Calu3 (cell line): ENCODE measurements at regions not wholly inside any gene's neighbourhood (a gene's known extent, or its start where the extent isn't known, plus 50 kb on each side); places are given as distances from the start of the nearest gene placed in this dataset.

Experiments
- BruUV-seq: library from RNA; stranded (reverse); fragments of 400-500 nt; replicated peaks from 2 replicates; lab custom pipeline; 2021; lab: Mats Ljungman, UMichigan
- CTCF ChIA-PET: fragments of 300-600 bp; sonication (Branson Sonifier 250); formaldehyde crosslinking; loops from one replicate; lab custom pipeline; 2022; ENCODE audit warnings: antibody characterized with exemption; lab: Charles Lee
- DNase-seq: peaks from one replicate; pipeline ENCODE4 v3.0.0; 2022
- H3K27ac Mint-ChIP-seq: one replicate; pipeline ENCODE4 v1.8.0; 2022; ENCODE audit warnings: mixed read lengths; ENCODE audit not compliant: unreplicated experiment
- H3K27me3 Mint-ChIP-seq: one replicate; pipeline ENCODE4 v1.8.0; 2022; ENCODE audit warnings: mixed read lengths; ENCODE audit not compliant: unreplicated experiment
- H3K36me3 Mint-ChIP-seq: one replicate; pipeline ENCODE4 v1.8.0; 2022; ENCODE audit warnings: mild to moderate bottlenecking, moderate library complexity, mixed read lengths; ENCODE audit not compliant: insufficient read depth, unreplicated experiment
- H3K4me1 Mint-ChIP-seq: one replicate; pipeline ENCODE4 v1.8.0; 2022; ENCODE audit warnings: mild to moderate bottlenecking, low read depth, mixed read lengths; ENCODE audit not compliant: unreplicated experiment
- H3K4me3 Mint-ChIP-seq: one replicate; pipeline ENCODE4 v1.8.0; 2022; ENCODE audit warnings: mild to moderate bottlenecking, low read depth, moderate library complexity, mixed read lengths; ENCODE audit not compliant: unreplicated experiment
- H3K9me3 Mint-ChIP-seq: one replicate; pipeline ENCODE4 v1.8.0; 2022; ENCODE audit warnings: low read depth, mixed read lengths; ENCODE audit not compliant: unreplicated experiment
- CTCF ChIP-seq: fragments of 200-600 bp; IDR thresholded peaks from one replicate; pipeline ENCODE4 v1.8.0; 2022; ENCODE audit warnings: antibody characterized with exemption; ENCODE audit not compliant: unreplicated experiment
- intact Hi-C: fragments of 100-400 bp; cut with micrococcal nuclease; formaldehyde crosslinking; loops from one replicate; pipeline ENCODE4 v1.10.0; 2022; ENCODE audit not compliant: unreplicated experiment

DNA sequence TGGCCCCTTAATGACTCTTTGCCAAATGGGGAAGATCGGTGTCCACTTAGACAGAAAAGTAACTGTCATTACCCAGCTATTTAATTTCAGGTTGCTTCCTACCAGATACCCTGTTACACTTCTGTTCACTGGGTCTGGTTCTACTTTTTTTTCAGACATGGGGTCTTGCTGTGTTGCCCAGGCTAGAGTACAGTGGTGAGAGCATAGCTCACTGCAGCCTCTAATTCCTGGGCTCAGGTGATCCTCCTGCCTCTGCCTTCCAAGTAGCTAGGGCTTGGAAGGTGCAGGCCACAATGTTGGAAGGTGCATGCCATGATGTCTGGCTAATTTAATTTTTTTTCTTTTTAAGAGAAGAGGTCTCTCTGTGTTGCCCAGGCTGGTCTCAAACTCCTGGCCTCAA, 147.0 kb upstream of the ARHGAP5 start:
- H3K9me3 Mint-ChIP-seq = no peaks in the 10 kb centered on the region
- intact Hi-C loops = loop anchor here (5.0 kb wide), 2 partner anchors 418 to 452 kb away; no protein-coding TSS in a partner anchor
- H3K4me1 Mint-ChIP-seq = peaks cover 28% of the 10 kb centered on the region
- no peaks in the 10 kb centered on the region for H3K36me3 Mint-ChIP-seq
- TF ChIP-seq CTCF = no peak
- no TSS peak for BruUV-seq
- DNase-seq = no peak
- peak overlapping the region; percentile 53 for H3K27ac Mint-ChIP-seq
- CTCF ChIA-PET = interaction anchor here (0.6 to 0.7 kb wide), 2 partner anchors 109 to 368 kb away, joined by 5 to 7 read pairs; no protein-coding TSS in a partner anchor
- H3K4me3 Mint-ChIP-seq = no peak overlapping the region
- no peaks in the 10 kb centered on the region for H3K27me3 Mint-ChIP-seq

DNA sequence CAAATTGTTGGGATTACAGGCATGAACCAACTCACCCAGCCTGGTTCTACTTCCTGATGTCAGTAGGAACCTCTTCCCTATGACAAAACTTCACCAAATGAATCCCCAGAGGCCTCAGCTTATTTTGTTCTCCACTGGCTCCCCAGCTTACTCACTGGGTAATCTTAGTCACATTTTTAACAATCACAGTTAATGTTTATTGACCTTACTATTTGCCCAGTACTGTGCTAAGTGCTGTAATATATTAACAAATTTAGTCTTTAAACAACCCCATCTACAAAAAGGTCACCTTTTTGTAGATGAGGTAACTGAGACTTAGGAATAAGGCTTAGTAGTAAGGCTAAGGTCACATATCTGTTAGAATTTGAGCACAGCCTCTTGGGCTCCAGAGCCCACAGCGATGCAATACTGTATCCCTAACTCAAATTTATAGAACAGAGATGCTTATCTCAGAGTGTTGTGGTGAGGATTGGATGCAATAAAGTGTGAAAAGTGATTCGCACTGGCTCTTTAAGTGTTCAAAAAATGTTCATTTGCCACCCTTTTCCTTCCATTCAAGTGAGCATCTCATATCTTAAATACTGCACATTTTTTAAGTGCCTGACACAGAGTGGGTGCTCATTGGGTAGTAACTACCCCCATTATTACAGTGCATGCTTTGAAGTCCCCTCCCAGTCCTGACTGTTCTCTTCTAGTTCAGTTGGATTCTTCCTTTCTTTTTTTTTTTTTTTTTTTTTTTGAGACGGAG, 146.4 kb upstream of the ARHGAP5 start:
- no peak for DNase-seq
- no peak for TF ChIP-seq CTCF
- Mint-ChIP-seq H3K9me3 (no peaks in the 10 kb centered on the region), H3K4me1 (peaks cover 34% of the 10 kb centered on the region), H3K27ac (peak overlapping the region; percentile 53), H3K36me3 (no peaks in the 10 kb centered on the region), H3K4me3 (no peak overlapping the region), H3K27me3 (no peaks in the 10 kb centered on the region)
- intact Hi-C loops = loop anchor here (5.0 kb wide), 2 partner anchors 418 to 452 kb away; no protein-coding TSS in a partner anchor
- no TSS peak for BruUV-seq
- CTCF ChIA-PET = interaction anchor here (0.6 to 0.7 kb wide), 2 partner anchors 108 to 369 kb away, joined by 5 to 7 read pairs; no protein-coding TSS in a partner anchor

- no peaks in the 10 kb centered on the region for H3K9me3 Mint-ChIP-seq
- intact Hi-C loops = loop anchor here (5.0 kb wide), 2 partner anchors 420 to 450 kb away; no protein-coding TSS in a partner anchor
- H3K27me3 Mint-ChIP-seq = no peaks in the 10 kb centered on the region
- BruUV-seq = no TSS peak
- CTCF ChIA-PET = no interaction called here
- H3K4me3 Mint-ChIP-seq = no peak overlapping the region
- DNase-seq = no peak
- H3K27ac Mint-ChIP-seq = no peak overlapping the region
- TF ChIP-seq CTCF = no peak
- H3K4me1 Mint-ChIP-seq = peaks cover 37% of the 10 kb centered on the region
- peaks cover under 1% of the 10 kb centered on the region for H3K36me3 Mint-ChIP-seq
Observed at GRCh38 chr14:31932675-31933074, 144.4 kb upstream of the ARHGAP5 start.

DNA sequence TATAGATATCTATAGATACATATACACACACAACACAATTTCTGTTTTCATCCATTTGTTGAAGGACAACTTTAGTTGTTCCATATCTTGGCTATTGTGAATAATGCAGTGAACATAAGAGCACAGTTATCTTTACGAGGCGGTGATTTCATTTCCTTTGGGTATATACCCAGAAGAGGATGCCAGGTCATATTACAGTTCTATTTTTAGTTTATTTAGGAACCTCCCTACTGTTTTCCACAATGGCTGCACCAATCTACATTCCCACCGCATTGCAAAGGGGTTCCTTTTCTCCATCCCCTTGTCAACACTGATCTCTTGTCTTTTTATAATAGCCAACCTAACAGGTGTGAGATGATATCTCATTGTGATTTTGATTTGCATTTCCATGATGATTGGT, 143.4 kb upstream of the ARHGAP5 start:
- H3K36me3 Mint-ChIP-seq = peaks cover 5% of the 10 kb centered on the region
- intact Hi-C loops = loop anchor here (1.0 to 5.0 kb wide), 5 partner anchors 141 to 535 kb away; no protein-coding TSS in a partner anchor
- no peaks in the 10 kb centered on the region for H3K27me3 Mint-ChIP-seq
- no peak overlapping the region for H3K27ac Mint-ChIP-seq
- no peak for DNase-seq
- H3K4me3 Mint-ChIP-seq = no peak overlapping the region
- no peaks in the 10 kb centered on the region for H3K9me3 Mint-ChIP-seq
- CTCF ChIA-PET = no interaction called here
- peaks cover 43% of the 10 kb centered on the region for H3K4me1 Mint-ChIP-seq
- no peak for TF ChIP-seq CTCF
- BruUV-seq = no TSS peak
